GM12878 (cell line): ENCODE measurements at regions not wholly inside any gene's neighbourhood (a gene's known extent, or its start where the extent isn't known, plus 50 kb on each side); places are given as distances from the start of the nearest gene placed in this dataset.

Experiments
- ATAC-seq: fragments of 200-7000 bp; cut with Tn5 transposase; 3 replicates; pipeline ENCODE4 v1.9.1; 2020; ENCODE audit warnings: mild to moderate bottlenecking, moderate library complexity
- BruUV-seq: library from RNA; stranded (reverse); fragments of 400-500 nt; replicated peaks from 2 replicates; lab custom pipeline; 2021; lab: Mats Ljungman, UMichigan
- CTCF ChIA-PET: fragments of 300-600 bp; sonication (Branson Sonifier 250); formaldehyde crosslinking; extraction: SDS; loops from one replicate; lab custom pipeline; 2021; ENCODE audit warnings: inconsistent platforms; lab: Yijun Ruan, JAX
- POLR2A ChIA-PET: fragments of 350-600 bp; formaldehyde crosslinking; extraction: SDS; loops from one replicate; lab custom pipeline; 2021; ENCODE audit warnings: inconsistent platforms; lab: Charles Lee
- RAD21 ChIA-PET: fragments of 300-600 bp; sonication (Branson Sonifier 250); formaldehyde crosslinking; loops from one replicate; lab custom pipeline; 2023; ENCODE audit warnings: antibody characterized with exemption; ENCODE audit not compliant: unreplicated experiment; lab: Charles Lee
- SMC1A ChIA-PET: fragments of 300-600 bp; sonication (Branson Sonifier 250); formaldehyde crosslinking; loops from one replicate; lab custom pipeline; 2023; ENCODE audit not compliant: unreplicated experiment, uncharacterized antibody; lab: Charles Lee
- DNase-seq: peaks from one replicate; pipeline ENCODE4 v3.0.0-alpha.2; 2011; ENCODE audit warnings: low read depth, low spot score
- FAIRE-seq: peaks from 3 replicates; lab custom pipeline; 2011; peaks lifted over from hg19 to GRCh38; lab: Jason Lieb, UNC
- H2AFZ ChIP-seq: 2 replicates; pipeline ENCODE4 v1.6.0; 2011; ENCODE audit warnings: low read depth, low read length, control low read depth; ENCODE audit not compliant: control insufficient read depth
- H3K27ac ChIP-seq: 2 replicates; pipeline ENCODE4 v1.5.1; 2011; ENCODE audit warnings: control low read depth; ENCODE audit not compliant: control insufficient read depth, insufficient read depth
- H3K27me3 ChIP-seq, 2 experiments: replicated peaks in 1 of 2; 2 replicates each; pipeline versions ENCODE4 v1.6.0 to v1.6.1; 2011; ENCODE audit warnings: low read length in 1 of 2; ENCODE audit not compliant: control insufficient read depth in 2 of 2, insufficient read depth in 2 of 2
- H3K36me3 ChIP-seq, 2 experiments: 2 replicates each; pipeline ENCODE4 v1.5.1; 2011; ENCODE audit warnings: low read length in 1 of 2; ENCODE audit not compliant: control insufficient read depth in 2 of 2, insufficient read depth in 2 of 2
- H3K4me1 ChIP-seq: 2 replicates; pipeline ENCODE4 v1.6.1; 2011; ENCODE audit warnings: mild to moderate bottlenecking, low read length, moderate library complexity, mixed read lengths; ENCODE audit not compliant: control insufficient read depth, insufficient read depth
- H3K4me2 ChIP-seq: 2 replicates; pipeline ENCODE4 v1.6.0; 2011; ENCODE audit warnings: control low read depth; ENCODE audit not compliant: control insufficient read depth, insufficient read depth
- H3K4me3 ChIP-seq: fragments of 200-600 bp; sonication (generic); 2 replicates; pipeline ENCODE4 v1.5.1; 2016
- H3K79me2 ChIP-seq: 2 replicates; pipeline ENCODE4 v1.6.0; 2011; ENCODE audit warnings: low read length; ENCODE audit not compliant: control insufficient read depth, insufficient read depth
- H3K9ac ChIP-seq: 2 replicates; pipeline ENCODE4 v1.8.0; 2011; ENCODE audit warnings: low read length, control low read depth, mixed read lengths; ENCODE audit not compliant: control insufficient read depth, insufficient read depth
- H3K9me3 ChIP-seq: replicated peaks from 3 replicates; pipeline ENCODE4 v1.5.1; 2011; ENCODE audit warnings: mild to moderate bottlenecking, low read length; ENCODE audit not compliant: control insufficient read depth, insufficient read depth
- H4K20me1 ChIP-seq: 2 replicates; pipeline ENCODE4 v1.6.0; 2011; ENCODE audit not compliant: control insufficient read depth, insufficient read depth
- BMI1 ChIP-seq: fragments of 450-650 bp; IDR thresholded peaks from 2 replicates; pipeline ENCODE4 v1.6.1; 2016; ENCODE audit warnings: mild to moderate bottlenecking, moderate library complexity, borderline replicate concordance
- ZNF24 ChIP-seq: fragments of 450-650 bp; IDR thresholded peaks from 2 replicates; pipeline ENCODE4 v1.6.1; 2017; ENCODE audit warnings: antibody characterized with exemption, mild to moderate bottlenecking
- WGBS: methylation state at CpG from one replicate; pipeline ENCODE4 v1.1.6; 2016; ENCODE audit warnings: low lambda C conversion rate; ENCODE audit not compliant: insufficient replicate concordance, insufficient coverage; ENCODE audit errors: missing lambda C conversion rate; 5-methylcytosine and 5-hydroxymethylcytosine counted together
- in situ Hi-C: fragments of 300-500 bp; cut with MboI; formaldehyde crosslinking; loops from 9 replicates; pipeline ENCODE4 v1.14.3; 2018; ENCODE audit warnings: mixed read lengths
- intact Hi-C: fragments of 100-400 bp; cut with micrococcal nuclease; formaldehyde crosslinking; loops from one replicate; pipeline ENCODE4 v1.14.2; 2022; ENCODE audit not compliant: unreplicated experiment
- TF ChIP-seq, protein P1 (sequence below): fragments of 450-650 bp; IDR thresholded peaks from 2 replicates; pipeline ENCODE4 v1.6.1; 2017; ENCODE audit warnings: mild to moderate bottlenecking, moderate library complexity
- TF ChIP-seq, protein P2 (sequence below): fragments of 450-650 bp; IDR thresholded peaks from 2 replicates; pipeline ENCODE4 v1.6.1; 2017; ENCODE audit warnings: mild to moderate bottlenecking

DNA sequence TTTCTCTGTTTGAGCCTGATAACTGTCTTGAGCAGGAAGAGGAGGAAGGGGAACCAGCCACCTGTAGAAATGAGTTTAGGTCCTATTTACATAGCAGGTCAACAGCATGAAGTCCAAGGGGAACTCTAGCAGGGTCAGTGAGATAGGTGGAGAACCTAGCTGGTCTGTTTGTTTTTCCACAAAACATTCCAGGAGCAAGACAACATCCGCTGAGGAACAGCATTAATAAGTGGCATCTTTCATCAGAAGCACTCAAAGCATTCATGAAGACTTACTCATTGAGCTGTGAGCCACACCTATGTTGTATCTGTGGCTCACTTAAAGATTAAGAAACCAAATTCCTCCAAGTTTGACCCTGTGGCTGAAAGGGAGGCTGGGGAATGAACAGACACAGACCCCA is 115.9 kb downstream of the ACTBL2 start:
- intact Hi-C loops, result no loop called here
- H3K4me1 ChIP-seq, result no peaks in the 10 kb centered on the region

More for the DNA sequence above, 115.9 kb downstream of the ACTBL2 start:
- ChIA-PET SMC1A (no interaction called here), POLR2A (no interaction called here), CTCF (no interaction called here), RAD21 (no interaction called here)
- H3K4me3 ChIP-seq, result no peak overlapping the region
- peaks cover 0 to 2% of the 10 kb centered on the region in 2 experiments; a peak in 1 of 4 replicates for H3K27me3 ChIP-seq
- no peak for FAIRE-seq
- no peaks in the 10 kb centered on the region for H4K20me1 ChIP-seq
- no peak for DNase-seq
- in situ Hi-C loops, result no loop called here
- WGBS, result 0% methylated on average over 1 of the region's 1 CpG
- no TSS peak for BruUV-seq
- no peak overlapping the region for H3K4me2 ChIP-seq
- H3K9ac ChIP-seq, result no peak overlapping the region
- H3K79me2 ChIP-seq, result no peaks in the 10 kb centered on the region
- H3K27ac ChIP-seq, result no peak overlapping the region
- no peaks in the 10 kb centered on the region for H3K9me3 ChIP-seq
- H3K36me3 ChIP-seq, result no peaks in the 10 kb centered on the region
- no peak overlapping the region for H2AFZ ChIP-seq
- no peak for ATAC-seq
- TF ChIP-seq, protein P1, sequence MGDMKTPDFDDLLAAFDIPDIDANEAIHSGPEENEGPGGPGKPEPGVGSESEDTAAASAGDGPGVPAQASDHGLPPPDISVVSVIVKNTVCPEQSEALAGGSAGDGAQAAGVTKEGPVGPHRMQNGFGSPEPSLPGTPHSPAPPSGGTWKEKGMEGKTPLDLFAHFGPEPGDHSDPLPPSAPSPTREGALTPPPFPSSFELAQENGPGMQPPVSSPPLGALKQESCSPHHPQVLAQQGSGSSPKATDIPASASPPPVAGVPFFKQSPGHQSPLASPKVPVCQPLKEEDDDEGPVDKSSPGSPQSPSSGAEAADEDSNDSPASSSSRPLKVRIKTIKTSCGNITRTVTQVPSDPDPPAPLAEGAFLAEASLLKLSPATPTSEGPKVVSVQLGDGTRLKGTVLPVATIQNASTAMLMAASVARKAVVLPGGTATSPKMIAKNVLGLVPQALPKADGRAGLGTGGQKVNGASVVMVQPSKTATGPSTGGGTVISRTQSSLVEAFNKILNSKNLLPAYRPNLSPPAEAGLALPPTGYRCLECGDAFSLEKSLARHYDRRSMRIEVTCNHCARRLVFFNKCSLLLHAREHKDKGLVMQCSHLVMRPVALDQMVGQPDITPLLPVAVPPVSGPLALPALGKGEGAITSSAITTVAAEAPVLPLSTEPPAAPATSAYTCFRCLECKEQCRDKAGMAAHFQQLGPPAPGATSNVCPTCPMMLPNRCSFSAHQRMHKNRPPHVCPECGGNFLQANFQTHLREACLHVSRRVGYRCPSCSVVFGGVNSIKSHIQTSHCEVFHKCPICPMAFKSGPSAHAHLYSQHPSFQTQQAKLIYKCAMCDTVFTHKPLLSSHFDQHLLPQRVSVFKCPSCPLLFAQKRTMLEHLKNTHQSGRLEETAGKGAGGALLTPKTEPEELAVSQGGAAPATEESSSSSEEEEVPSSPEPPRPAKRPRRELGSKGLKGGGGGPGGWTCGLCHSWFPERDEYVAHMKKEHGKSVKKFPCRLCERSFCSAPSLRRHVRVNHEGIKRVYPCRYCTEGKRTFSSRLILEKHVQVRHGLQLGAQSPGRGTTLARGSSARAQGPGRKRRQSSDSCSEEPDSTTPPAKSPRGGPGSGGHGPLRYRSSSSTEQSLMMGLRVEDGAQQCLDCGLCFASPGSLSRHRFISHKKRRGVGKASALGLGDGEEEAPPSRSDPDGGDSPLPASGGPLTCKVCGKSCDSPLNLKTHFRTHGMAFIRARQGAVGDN, result no peak
- TF ChIP-seq BMI1 (no peak), ZNF24 (no peak)
- TF ChIP-seq, protein P2, sequence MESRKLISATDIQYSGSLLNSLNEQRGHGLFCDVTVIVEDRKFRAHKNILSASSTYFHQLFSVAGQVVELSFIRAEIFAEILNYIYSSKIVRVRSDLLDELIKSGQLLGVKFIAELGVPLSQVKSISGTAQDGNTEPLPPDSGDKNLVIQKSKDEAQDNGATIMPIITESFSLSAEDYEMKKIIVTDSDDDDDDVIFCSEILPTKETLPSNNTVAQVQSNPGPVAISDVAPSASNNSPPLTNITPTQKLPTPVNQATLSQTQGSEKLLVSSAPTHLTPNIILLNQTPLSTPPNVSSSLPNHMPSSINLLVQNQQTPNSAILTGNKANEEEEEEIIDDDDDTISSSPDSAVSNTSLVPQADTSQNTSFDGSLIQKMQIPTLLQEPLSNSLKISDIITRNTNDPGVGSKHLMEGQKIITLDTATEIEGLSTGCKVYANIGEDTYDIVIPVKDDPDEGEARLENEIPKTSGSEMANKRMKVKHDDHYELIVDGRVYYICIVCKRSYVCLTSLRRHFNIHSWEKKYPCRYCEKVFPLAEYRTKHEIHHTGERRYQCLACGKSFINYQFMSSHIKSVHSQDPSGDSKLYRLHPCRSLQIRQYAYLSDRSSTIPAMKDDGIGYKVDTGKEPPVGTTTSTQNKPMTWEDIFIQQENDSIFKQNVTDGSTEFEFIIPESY, result no peak
